Stimulated activated CD8-positive, alpha-beta memory T cell treated with anti-CD3 and anti-CD28 coated beads, Interleukin-15, amount 100 ng/mL, for 1 hour (primary cell): ENCODE measurements at regions not wholly inside any gene's neighbourhood (a gene's known extent, or its start where the extent isn't known, plus 50 kb on each side); places are given as distances from the start of the nearest gene placed in this dataset.
"Not testable (repeated sequence)": the region's sequence is repeated elsewhere in the genome, so short reads cannot be mapped to it uniquely, and the experiment has no call there.

ENCODE experiments used
- DNase-seq: peaks from one replicate; pipeline ENCODE4 v3.0.0-alpha.2; 2020; ENCODE audit warnings: low read depth

DNA sequence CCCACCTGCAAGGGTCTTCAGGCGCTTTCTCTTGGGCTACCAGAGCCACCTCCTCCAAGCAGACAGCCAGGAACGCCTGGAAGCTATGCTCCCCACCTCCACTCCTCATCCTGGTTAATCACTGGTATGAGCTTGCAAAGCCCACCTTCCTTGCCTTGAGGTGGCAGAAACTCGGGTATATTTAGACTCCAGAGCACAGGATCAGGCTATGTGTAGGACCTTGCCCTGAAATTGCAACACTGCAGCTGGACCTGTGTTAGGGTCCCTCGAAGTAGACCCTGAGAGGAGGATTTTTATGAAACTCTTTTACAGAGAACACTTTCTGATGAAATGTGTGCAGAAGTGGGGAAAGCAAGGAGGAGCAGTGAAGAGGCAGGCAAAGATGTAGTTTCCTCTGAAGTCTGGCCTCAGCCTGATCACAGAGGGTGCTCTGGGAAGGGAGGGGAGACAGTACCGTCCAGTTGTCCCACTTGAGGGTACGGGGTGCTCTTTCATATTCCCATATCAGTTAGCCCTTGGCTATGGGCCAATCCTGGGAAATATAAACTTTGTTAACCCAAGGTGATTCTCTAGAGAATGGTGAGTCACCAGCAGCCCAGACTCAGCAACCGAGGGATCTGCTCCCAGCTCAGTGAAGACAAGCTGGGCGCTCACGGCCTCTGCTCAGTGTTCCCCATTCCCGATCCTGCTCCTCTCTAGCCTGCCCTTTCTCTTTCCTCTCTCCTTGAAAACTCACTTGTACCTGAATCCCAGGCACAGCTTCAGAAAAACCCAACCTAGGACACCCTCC is 157.9 kb downstream of the UQCRFS1 start:
- no peak for DNase-seq

DNA sequence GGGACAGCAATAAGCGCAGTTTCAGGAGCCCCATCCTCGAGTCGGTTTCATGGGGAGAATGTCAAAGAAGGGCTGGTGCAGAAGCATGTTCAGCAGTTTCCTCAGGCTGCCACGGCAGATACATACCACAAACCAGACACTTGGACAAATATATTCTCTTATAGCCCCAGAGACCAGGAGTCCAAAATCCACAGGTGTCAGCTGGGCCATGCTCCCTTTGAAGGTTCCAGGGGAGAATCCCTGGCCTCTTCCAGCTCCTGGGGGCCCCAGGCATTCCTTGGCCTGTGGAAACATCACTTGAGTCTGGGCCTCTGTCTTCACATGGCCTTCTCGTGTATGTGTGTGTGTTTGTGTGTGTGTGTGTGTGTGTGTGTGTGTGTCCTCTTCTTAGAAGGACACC is 164.1 kb downstream of the UQCRFS1 start:
- DNase-seq: no peak

DNA sequence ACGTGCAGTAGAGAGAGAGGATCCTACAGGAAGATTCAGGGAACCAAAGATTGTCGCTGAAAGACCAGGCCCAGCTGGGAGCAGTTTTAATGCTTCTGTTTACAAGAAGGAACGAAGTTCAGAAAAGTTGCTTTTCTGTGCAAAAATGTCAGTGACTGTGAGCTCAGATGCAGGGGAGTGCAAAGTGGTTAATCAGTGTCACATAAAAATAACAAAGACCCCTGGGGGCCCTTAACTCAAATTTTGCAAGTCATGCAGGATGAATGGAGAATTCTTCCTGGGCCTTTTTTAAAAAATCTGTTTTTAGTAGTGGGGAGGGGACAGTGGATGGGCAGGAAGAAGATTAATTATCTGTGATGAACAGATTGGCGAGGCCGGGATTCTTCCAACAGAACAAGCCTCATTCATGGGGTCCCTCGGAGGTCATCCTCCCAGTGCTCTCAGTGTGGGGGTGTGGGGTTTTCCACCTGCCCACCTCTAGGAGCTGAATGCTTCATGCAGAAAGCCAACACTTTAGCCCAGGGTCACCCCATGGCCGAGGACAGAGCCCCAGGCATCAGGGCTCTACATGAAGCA is 167.2 kb downstream of the UQCRFS1 start:
- DNase-seq: no peak

DNA sequence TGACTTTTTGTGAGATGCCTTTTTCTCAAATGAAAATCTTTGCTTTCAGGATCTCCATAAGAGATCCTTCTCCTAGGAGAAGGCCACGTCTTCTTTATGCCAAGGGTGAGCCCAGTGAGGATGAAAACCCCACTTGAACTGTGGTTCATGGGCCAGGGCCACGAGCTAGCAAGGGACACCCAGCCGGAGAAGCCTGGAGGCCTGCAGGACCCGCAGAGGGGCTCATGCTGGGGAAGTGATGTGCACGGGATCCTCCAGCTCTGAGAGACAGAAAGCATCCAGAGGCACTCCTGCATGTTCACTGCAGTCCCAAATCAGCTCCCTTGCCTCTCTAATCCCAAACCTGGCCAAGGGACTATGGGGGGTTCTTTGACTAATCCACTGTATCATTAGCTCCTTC is 168.9 kb downstream of the UQCRFS1 start:
- DNase-seq: no peak

DNA sequence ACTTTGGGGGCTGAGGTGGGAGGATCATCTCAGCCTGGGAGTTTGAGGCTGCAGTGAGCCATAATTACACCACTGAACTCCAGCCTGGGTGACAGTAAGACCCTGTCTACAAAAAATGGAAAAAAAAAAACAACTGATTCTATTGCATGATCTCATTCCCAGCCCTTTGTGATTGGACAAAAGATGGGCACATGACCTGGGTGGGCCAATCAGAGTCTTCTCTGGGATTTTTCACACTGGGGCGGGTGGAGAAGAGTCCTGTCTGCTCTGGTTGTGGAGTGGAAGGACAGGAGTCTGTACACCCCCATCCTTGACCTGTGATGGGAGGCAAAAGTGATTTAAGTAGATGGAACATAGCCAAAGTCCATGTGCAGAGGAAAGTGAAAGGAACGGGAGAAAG is 170.5 kb downstream of the UQCRFS1 start:
- DNase-seq: no peak

DNA sequence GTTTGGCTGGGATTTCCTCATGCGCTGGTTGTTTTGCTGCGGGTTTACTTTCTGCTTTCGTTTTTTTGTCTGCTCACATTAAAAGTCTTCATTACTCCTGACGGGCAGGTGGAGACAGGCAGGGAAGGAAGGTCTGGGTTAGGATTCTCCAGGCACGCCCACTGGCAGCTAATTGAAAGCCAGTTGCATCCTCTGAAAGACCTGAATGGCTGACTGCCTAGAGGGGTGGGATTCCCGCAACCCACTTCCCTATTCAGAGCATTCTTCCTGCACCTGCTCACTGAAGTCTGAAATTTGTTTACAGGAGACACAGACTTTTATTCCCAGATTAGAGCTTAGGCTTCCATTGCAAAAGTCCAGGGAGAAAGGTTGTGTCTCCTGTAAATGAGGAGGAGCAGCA is 172.0 kb downstream of the UQCRFS1 start:
- no peak for DNase-seq

DNA sequence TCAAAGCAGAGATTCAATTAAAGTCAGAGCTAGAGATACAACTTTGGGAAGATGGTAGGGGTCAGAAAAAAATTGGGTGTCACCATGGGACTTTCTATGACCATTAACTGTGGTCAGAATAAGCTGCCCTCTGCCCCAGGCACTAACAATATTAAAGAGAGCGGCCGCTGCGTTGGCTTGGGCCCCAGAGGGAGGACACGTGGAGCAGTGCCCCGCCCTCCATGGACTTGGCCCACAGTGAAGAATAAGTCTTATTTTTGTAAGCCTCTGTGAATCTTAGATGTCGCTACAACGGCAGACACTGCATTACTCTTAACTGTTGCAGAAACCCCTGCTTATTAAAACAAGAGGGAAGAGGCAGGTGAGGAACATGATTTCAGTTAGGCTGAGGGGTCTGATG is 172.7 kb downstream of the UQCRFS1 start:
- no peak for DNase-seq

DNA sequence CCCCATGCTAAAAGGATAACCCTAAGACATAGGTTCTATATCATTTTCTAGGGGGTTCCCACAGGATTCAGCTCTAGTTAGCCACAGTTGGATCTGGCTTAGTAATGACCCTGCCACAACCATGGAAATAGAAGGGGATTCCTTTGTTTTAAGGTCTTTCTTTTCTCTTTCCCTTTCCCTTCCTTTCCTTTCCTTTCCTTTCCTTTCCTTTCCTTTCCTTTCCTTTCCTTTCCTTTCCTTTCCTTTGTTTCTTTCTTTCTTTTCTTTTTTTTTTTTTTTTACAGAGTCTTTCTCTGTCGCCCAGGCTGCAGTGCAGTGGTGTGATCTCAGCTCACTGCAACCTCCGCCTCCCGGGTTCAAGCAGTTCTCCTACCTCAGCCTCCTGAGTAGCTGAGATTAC is 173.9 kb downstream of the UQCRFS1 start:
- DNase-seq: not testable (repeated sequence)

DNA sequence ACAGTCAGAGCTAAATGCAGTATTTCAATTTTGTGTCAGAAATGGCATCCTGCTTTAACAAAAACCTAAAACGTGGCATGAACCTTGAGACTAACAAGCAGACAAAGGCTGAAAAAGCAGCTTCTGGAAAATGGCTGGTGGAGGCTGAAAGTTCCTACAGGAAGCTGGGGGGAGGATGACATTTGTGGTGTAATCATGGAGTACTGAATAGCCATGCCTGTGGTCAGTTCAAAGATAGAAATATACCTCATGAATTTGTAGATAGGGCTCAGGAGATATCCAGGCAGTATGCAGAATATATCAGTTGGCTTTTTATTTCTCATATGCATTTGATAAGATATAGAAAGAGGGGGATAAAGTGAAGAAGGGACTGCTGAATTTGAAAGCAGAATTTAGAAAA is 181.7 kb downstream of the UQCRFS1 start:
- DNase-seq: no peak

DNA sequence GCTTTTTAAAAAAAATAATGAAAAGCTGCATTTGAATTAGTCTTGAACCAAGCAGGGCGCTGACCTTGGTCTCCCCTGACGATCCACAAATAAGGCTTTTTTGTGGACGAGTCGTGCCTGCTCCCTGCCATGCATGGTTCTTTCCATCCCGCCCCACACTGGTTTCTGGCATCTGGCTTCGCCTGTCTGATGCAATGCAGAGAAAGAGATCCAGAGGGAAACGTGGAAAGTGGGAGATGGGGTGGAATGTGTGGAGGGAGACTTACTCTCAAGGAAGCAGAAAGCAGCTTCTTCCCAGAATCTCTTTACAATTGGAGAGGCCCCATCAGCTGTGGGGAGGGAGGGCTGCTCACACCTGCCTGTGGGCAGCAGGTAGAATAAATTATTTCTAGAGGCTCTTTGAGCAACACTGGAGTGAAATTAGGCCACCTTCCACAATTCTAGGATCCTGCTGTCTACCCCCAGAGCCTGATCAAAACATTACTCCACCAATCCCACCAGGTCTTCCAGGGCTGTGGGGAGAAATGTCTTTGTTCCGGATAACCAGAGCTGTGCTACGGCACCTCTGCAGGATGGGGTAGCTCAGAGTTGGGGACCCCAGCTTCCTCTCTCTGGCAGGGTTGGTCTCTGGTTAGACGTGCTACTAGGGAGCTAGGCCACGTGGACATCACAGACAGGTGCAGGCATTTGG is 183.5 kb downstream of the UQCRFS1 start:
- DNase-seq: no peak

DNA sequence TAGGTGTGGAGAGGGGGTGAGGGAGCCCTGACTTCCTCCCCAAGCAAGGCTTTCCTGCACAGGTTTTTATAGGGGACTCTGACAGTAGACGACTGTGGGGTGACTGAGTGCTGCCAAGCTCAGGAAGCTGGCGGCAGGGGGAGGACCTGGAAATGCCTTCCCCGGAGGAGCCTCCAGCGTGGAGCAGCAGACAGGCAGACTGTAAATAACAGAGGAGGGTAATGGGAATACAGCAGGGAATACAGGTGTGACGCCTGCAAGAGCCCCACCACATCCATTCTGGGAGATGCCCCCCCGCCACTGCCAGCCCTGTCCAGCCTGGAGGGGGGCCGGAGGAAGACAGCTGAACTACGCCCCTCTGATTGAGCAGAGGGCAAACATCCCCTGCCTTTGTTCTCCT is 190.4 kb downstream of the UQCRFS1 start:
- no peak for DNase-seq

DNA sequence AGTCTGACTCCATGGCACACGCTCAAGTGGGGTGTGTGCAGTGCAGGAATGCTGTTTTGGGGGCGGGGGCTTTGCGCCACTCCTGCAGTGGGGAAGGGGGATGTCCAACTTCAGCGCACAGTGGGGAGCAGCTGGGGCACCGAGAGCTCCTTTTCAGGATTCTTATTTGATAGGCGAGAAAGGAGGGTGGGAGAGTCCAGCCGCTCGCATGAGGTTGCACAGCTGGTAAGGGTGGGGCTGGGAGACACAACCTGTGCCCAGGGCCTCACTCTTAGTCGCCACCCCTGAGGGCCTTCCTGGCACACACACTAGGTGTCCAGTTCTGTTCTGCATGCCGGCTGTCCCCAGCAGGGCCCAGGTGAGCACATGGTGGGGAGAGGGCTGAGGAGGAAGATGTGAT is 190.8 kb downstream of the UQCRFS1 start:
- DNase-seq: no peak

DNA sequence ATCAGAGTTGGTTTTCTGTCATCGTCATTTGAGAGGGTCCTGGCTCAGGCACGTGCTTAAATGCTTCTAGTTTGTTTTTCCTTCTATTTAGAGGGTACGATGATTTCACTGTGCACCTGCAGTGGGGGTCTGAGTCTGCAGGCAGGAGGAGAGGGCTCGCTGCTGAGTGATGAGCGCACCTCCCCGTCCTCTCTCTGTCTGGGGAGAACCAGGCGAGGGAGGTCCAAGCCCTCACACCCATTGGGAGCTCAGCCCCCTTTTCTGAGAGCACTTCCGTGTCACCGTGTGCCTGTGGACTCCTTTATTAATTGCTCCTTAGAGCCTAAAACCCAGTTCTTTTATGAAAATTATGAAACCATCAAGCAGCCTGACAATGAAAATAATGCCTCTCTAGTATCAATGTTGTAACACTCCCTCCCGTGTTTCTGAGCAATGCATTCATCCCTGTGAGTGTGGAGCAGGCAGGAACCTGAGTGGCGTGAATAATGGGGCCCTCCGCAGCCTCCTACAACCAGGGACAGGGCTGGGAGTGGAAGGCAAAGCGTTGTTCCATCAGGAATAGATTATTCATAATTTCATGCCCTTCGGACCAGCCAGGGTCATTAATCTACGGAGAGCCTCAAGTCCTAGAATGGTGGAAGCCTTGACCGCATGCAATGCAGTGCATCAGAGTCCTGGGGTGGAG is 191.6 kb downstream of the UQCRFS1 start:
- DNase-seq: no peak

DNA sequence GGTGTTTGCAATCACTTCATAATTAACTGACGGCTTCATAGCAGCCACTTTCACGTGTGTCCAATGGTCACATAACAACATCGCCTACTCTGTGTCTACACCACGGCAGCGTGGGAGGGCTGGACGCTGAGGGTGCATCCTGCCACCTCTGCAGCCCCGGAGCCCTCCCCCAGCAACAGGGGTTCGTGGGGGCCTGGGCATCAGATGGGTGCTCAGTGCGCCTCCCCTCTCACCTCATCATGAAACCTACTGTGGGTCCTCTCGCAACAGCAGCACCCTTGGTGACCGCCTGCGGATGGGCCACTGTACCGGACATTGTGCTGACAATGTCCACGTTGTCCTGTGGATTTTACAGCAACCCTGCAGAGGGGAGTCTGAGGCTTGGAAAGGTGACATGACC is 193.5 kb downstream of the UQCRFS1 start:
- no peak for DNase-seq

DNA sequence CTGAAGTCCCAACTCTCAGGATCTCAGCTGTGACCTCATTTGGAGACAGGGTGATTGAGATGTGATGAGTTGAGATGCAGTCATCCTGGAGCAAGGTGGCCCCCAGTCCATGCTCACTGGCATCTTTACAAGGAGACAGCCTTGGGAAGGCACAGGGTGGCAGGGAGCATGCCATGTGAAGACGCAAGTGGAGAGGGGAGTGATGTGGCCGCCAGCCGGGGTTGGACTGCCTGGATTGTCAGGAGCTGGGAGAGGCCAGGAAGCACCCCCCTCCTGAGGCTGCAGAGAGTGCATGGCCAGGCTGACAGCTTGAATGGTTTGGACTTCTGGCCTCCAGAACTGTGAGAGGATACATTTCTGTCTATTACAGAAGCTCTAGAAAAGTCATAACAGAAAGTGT is 194.4 kb downstream of the UQCRFS1 start:
- no peak for DNase-seq

DNA sequence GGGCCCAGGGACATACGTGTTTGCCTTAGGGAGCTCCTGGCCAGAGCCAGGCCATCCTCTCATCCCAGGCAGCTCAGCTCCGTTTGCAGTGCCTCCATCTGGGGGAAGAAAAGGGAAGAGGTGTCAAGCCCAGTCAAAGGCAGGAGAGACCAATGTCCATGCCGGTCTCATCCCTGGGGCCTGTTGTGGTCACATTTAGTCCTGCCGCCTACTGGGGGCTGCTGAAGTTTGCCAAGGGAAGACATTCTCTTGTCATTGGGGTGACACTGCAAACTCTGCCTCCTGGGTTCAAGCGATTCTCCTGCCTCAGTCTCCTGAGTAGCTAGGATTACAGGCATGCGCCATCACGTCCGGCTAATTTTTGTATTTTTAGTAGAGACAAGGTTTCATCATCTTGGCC is 195.2 kb downstream of the UQCRFS1 start:
- no peak for DNase-seq

DNA sequence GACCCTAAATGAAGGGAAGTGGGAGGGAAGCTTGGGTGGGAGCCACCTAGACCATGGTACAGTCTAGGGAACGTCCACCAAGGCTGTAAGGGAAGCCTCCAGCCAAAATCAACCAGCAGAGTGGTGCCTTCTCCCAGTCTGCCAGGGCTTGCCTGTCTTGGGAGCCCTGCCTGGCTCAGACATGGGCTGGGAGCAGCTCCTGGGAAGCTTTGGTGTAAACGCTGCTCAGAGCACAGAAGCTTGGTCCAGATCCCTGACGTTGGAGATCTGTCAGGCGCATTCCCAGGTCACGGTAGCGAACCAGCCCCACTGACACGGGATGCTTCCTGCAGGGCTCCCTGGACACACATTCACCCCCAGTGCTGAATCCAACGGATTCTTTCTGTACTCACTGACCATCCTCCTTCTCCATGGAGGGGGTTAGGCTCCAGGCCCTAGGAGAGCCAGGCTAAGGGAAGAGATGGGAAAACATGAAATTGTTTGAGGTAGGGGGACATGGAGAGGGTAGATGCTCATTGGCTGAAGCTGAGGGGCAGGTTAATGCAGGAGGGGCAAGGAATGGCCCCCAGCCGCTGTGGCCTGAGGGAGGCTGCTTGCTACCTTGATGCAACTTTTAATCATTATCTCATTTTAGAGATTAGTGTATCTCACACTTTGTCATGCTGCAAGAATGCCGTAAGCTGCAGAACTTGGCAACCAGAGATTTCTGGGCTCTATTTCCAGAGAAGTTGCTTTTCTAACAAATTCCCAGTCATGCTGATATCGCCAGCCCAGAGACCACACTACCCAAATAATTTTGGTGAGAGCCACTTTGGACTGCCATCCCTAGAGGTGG is 195.8 kb downstream of the UQCRFS1 start:
- no peak for DNase-seq

DNA sequence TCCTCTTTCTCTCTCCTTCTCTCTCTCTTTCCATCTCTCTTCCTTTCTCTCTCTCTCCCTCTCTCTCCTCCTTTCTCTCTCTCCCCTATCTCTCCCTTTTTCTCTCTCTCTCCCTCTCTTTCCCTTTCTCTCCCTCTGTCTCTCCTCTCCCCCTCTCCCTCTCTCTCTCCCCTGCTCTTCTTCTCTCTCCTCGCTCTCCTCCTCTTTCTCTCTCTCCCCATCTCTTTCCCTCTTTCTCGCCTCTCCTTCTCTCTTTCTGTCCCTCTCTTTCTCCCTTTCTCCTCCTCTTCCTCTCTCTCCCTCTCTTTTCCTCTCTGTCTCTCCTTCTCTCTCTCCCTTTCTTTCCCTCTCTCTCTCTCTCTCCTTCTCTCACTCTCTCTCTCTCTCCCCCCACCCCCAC is 196.6 kb downstream of the UQCRFS1 start:
- no peak for DNase-seq

DNA sequence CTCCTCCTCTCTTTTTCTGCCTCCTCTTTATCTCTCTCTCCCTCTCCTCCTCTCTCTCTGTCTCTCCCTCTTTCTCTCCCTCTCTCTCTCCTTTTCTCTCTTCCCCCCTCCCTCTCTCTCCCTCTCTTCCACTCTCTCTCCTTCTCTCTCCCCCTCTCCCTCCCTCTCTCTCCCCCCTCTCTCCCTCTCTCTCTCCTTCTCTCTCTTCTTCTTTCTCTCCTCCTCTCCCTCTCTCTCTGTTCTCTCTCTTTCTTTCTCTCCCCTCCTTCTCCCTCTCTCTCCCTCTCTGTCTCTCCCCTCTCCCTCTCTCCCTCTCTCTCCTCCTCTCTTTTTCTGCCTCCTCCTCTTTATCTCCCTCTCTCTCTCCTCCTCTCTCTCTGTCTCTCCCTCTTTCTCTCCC is 197.4 kb downstream of the UQCRFS1 start:
- DNase-seq: no peak

DNA sequence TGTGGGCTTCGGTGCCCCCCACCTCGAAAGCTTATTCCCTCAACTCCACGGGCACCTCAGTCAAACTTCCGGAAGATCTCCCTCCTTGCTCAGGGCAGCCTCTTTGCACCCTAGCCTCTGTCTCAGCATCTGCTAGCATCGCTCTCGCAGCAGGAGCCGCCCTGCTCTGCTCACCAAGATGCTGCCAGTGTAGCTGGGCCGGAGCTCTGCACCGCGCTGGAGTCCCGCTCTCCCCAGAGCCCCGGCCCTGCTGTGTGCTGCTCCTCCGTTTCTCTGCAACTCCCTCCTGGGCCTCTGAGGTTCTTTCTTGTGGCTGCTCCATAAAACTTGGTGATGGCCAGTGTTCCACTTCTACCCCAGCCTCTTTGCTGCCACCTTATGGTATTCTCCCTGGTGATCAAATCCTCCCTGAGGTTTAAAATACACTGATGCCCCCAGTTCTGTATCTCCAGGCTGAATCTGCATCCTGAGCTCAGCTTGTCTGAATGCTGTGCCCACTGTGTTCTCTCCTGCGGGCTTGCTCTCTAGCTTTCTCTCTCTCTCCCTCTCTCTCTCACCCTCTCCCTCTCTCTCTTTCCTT is 198.0 kb downstream of the UQCRFS1 start:
- DNase-seq: no peak

DNA sequence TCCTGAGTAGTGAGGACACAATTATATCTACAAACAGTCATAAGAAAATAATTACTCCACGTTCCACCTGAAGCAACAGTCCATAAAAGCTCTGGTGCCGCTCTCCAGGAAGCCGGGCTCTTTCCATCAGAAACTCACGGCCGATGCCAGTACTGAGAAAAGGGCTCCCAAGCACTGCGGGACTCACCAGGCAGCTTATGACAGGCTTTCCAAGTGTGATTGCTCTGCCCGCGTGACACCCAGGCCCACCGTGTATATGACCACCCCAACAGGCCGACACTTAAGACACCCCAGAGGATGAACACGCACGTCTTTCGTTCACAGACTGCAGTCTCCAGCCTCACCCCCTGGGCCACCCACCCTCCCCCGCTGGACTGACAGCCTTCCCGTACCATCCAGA is 199.0 kb downstream of the UQCRFS1 start:
- no peak for DNase-seq

DNA sequence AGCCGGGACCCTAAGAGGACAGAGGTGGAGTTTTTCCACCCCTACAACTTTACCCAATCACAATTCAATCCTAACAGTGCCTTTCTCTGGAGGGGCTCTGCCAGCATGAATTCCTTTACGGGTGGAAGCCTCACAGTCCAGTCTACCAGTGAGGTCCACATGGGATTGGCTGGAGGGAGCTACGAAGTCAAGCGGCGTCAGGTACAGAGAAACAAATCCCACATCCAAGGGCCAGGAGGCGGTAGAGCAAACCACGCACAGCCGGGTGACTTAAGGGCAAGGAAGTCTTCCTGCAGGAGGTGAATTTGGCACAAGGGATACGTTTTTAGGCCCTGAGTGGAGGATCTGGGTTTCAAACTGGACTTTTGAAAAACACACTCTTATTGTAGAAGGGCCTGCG is 199.6 kb downstream of the UQCRFS1 start:
- no peak for DNase-seq
